ENCODE measurements at regions not wholly inside any gene's neighbourhood (a gene's known extent, or its start where the extent isn't known, plus 50 kb on each side); places are given as distances from the start of the nearest gene placed in this dataset.

DNA sequence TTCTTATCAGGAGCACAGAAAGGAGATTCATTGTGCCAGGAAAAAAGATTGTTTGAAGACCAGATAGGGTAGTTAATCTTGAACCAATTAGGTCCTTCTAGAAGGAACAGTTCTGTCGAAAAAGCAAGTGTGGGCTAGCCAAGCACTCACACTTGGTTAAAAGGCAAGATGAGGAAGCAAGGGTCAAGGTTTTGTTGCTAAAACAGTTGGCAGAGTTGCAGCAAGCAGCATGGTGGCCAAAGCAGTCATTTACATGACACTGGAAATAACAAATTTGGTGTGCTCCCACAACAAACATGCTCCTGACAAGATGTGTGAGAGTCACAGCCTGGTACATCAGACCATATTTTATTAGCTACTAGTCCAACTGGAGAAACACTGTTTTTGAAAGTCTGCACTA lies 228.0 kb upstream of the CFAP20DC start:
- TF ChIP-seq, protein P1, sequence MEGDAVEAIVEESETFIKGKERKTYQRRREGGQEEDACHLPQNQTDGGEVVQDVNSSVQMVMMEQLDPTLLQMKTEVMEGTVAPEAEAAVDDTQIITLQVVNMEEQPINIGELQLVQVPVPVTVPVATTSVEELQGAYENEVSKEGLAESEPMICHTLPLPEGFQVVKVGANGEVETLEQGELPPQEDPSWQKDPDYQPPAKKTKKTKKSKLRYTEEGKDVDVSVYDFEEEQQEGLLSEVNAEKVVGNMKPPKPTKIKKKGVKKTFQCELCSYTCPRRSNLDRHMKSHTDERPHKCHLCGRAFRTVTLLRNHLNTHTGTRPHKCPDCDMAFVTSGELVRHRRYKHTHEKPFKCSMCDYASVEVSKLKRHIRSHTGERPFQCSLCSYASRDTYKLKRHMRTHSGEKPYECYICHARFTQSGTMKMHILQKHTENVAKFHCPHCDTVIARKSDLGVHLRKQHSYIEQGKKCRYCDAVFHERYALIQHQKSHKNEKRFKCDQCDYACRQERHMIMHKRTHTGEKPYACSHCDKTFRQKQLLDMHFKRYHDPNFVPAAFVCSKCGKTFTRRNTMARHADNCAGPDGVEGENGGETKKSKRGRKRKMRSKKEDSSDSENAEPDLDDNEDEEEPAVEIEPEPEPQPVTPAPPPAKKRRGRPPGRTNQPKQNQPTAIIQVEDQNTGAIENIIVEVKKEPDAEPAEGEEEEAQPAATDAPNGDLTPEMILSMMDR (IDR thresholded peaks at IDR 0.05), result no peak
- TF ChIP-seq POLR2A (IDR thresholded peaks at IDR 0.05), result no peak
